Endothelial cell (in vitro differentiated cells): ENCODE measurements at regions not wholly inside any gene's neighbourhood (a gene's known extent, or its start where the extent isn't known, plus 50 kb on each side); places are given as distances from the start of the nearest gene placed in this dataset.
"Not testable (repeated sequence)": the region's sequence is repeated elsewhere in the genome, so short reads cannot be mapped to it uniquely, and the experiment has no call there.

Source experiments
- DNase-seq: peaks from one replicate; pipeline ENCODE4 v3.0.0; 2021; ENCODE audit warnings: low spot score
- H3K27ac Mint-ChIP-seq: one replicate; pipeline ENCODE4 v1.8.0; 2021; ENCODE audit warnings: mixed read lengths, inconsistent platforms; ENCODE audit not compliant: unreplicated experiment
- H3K27me3 Mint-ChIP-seq: one replicate; pipeline ENCODE4 v1.8.0; 2021; ENCODE audit warnings: mild to moderate bottlenecking, moderate library complexity, mixed read lengths, inconsistent platforms; ENCODE audit not compliant: unreplicated experiment
- H3K36me3 Mint-ChIP-seq: one replicate; pipeline ENCODE4 v1.8.0; 2021; ENCODE audit warnings: mild to moderate bottlenecking, low read depth, mixed read lengths, inconsistent platforms; ENCODE audit not compliant: unreplicated experiment
- H3K4me1 Mint-ChIP-seq: one replicate; pipeline ENCODE4 v1.8.0; 2021; ENCODE audit warnings: mild to moderate bottlenecking, mixed read lengths, inconsistent platforms; ENCODE audit not compliant: unreplicated experiment
- H3K4me3 Mint-ChIP-seq: one replicate; pipeline ENCODE4 v1.8.0; 2021; ENCODE audit warnings: mild to moderate bottlenecking, mixed read lengths, inconsistent platforms; ENCODE audit not compliant: unreplicated experiment
- H3K9me3 Mint-ChIP-seq: one replicate; pipeline ENCODE4 v1.8.0; 2021; ENCODE audit warnings: mixed read lengths, inconsistent platforms; ENCODE audit not compliant: unreplicated experiment
- TF ChIP-seq, protein P1 (sequence below): fragments of 200-600 bp; sonication (generic); IDR thresholded peaks from one replicate; pipeline ENCODE4 v1.5.0; 2021; ENCODE audit warnings: antibody characterized with exemption; ENCODE audit not compliant: unreplicated experiment

DNA sequence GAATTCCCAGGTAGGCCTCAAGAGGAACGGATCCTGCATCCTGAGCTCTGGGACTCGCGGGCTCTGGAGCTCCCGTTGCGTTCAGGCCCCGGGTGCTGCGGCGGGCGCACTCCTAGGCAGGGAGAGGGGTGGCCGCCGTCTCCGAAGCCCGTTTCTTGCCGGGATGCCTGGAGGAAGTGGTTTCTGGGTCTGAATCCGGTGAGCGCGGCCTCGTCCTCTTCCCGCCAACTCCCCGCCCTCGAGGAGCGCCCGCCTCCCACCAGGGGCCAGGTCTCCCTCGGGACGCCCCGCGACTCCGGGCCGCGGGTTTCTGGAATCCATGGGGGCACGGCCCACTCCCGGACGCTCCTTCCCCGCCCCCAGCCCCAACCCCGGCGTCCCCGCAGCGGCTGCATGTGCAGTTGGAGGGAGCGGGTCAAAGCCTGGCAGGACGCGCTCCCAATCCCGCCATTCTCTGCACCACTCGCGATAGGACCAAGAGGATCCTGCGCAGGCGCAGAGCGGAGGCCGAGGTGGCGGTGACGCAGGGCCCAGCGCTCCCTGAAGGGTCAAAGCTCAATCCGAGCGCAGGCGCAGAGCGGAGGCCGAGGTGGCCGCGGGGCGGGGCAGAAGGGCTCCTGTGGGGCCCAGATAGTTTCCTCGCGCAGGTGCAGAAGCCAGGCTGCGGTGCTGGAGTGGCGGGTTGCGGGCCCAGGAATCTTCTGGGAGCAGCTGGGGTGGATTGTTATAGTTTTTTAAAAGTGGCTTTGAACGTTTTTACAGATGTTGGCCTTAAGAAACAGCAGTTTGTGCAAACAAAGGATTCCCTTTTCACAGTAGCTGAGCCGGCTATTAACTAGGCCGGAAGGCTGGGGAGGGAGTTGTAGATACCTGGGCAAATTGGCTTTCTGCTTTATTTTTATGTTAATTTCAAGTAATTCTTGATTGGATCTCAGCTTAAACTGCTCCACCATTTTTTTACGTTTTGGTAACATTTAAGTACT, 796.4 kb downstream of the AACS start:
- no peak for DNase-seq
- TF ChIP-seq, protein P1, sequence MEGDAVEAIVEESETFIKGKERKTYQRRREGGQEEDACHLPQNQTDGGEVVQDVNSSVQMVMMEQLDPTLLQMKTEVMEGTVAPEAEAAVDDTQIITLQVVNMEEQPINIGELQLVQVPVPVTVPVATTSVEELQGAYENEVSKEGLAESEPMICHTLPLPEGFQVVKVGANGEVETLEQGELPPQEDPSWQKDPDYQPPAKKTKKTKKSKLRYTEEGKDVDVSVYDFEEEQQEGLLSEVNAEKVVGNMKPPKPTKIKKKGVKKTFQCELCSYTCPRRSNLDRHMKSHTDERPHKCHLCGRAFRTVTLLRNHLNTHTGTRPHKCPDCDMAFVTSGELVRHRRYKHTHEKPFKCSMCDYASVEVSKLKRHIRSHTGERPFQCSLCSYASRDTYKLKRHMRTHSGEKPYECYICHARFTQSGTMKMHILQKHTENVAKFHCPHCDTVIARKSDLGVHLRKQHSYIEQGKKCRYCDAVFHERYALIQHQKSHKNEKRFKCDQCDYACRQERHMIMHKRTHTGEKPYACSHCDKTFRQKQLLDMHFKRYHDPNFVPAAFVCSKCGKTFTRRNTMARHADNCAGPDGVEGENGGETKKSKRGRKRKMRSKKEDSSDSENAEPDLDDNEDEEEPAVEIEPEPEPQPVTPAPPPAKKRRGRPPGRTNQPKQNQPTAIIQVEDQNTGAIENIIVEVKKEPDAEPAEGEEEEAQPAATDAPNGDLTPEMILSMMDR: no peak
- no peaks in the 10 kb centered on the region for H3K4me1 Mint-ChIP-seq
- H3K36me3 Mint-ChIP-seq: peaks cover 12% of the 10 kb centered on the region
- peaks cover 17% of the 10 kb centered on the region for H3K9me3 Mint-ChIP-seq
- H3K27ac Mint-ChIP-seq: no peak overlapping the region
- no peak overlapping the region for H3K4me3 Mint-ChIP-seq
- H3K27me3 Mint-ChIP-seq: peaks cover 6% of the 10 kb centered on the region

DNA sequence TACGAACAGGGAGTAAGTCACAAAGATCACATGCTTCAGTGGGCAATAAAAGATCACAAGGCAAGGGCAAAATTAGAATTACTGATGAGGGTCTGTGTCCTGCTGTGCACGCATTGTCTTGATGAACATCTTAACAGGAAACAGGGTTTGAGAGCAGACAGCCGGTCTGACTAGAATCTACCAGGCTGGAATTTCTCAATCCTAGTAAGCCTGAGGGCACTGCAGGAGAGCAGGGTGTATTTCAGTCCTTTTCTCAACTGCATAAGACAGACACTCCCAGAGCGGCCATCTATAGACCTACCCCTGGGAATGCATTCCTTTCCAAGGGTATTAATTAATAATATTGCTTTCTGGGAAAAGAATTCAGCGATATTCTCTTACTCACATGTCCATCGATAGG, 800.0 kb downstream of the AACS start:
- peaks cover 12% of the 10 kb centered on the region for H3K36me3 Mint-ChIP-seq
- H3K27ac Mint-ChIP-seq, H3K4me1 Mint-ChIP-seq, H3K4me3 Mint-ChIP-seq, H3K27me3 Mint-ChIP-seq, DNase-seq: not testable (repeated sequence)
- H3K9me3 Mint-ChIP-seq: peaks cover 16% of the 10 kb centered on the region

DNA sequence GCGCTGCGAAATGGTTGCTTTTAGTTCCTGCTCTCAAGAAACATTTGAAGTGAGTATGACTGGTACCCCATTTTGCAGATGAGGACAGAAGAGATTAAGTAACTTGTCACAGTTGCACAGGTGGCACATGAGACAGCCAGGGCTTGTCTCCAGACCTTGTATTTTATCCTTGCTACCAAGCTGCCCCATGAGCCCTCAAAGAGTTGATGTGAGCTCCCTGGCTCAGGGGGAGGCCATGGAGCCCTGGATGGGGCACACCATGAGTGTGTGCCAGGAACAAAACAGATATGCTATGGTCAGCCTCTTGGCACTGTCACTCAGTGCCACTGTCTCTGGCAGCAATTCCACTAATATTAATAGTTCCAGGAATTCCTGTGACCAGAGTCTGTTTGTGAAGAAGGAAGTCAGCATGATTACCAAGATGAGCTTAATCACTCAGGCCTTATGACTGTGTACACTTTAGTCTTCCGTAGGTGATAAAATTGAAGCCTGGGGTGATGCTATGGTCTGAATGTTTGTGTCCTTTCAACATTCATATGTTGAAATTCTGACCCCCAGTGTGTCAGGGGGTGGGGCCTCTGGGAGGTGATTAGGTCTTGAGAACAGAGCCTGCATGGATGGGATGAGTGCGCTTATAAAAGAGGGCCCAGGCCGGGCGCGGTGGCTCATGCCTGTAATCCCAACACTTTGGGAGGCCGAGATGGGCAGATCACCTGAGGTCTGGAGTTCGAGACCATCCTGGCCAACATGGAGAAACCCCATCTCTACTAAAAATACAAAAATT, 806.8 kb downstream of the AACS start:
- H3K27ac Mint-ChIP-seq: no peak overlapping the region
- peaks cover 27% of the 10 kb centered on the region for H3K9me3 Mint-ChIP-seq
- no peak overlapping the region for H3K4me3 Mint-ChIP-seq
- H3K36me3 Mint-ChIP-seq: peaks cover 10% of the 10 kb centered on the region
- peaks cover 2% of the 10 kb centered on the region for H3K27me3 Mint-ChIP-seq
- TF ChIP-seq, protein P1: no peak
- DNase-seq: no peak
- no peaks in the 10 kb centered on the region for H3K4me1 Mint-ChIP-seq

DNA sequence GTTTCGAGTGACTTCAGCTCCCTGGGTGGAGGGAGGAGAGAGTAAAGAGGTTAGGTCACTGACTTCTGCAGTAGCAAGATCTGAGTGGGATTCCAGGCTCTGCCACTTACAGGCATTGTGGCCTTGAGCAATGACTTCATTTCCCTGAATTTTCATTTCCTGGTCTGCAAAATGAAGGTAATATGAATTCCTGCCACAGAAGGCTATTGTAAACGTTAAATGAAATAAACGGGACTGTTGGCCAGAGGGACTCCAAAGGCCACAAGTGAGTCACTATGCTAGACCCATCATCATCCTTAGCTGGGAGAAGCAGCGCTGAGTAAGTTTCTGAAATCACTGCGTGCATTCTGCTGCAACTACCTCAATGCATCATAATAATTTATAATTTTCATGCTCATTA, 807.8 kb downstream of the AACS start:
- DNase-seq: no peak
- Mint-ChIP-seq H3K9me3 (peaks cover 27% of the 10 kb centered on the region), H3K36me3 (peaks cover 10% of the 10 kb centered on the region), H3K27ac (no peak overlapping the region), H3K4me3 (no peak overlapping the region), H3K27me3 (peaks cover 2% of the 10 kb centered on the region), H3K4me1 (no peaks in the 10 kb centered on the region)
- TF ChIP-seq, protein P1: no peak

DNA sequence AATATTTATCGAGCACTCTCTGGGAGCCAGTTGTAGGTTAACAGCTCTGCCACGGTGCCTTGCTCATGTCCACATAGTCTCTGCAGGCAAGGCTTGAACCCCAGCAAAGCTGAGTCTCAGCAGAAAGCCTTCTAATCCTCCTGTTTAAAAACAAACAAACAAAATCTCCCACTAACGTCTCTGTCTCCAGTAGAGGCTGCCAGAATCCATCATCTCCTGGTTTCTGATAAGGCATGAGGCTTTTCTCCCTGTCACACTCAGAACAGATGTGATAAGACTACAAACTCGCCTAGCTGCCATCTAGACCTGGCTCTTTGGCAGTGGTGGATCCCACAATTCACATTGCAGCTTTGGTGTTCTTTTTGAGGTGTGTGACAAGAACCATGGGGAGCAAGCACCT, 813.2 kb downstream of the AACS start:
- TF ChIP-seq, protein P1: no peak
- peaks cover 9% of the 10 kb centered on the region for H3K36me3 Mint-ChIP-seq

More for the DNA sequence above, 813.2 kb downstream of the AACS start:
- Mint-ChIP-seq H3K9me3 (peaks cover 31% of the 10 kb centered on the region), H3K4me3 (no peak overlapping the region), H3K27ac (no peak overlapping the region), H3K4me1 (no peaks in the 10 kb centered on the region), H3K27me3 (no peaks in the 10 kb centered on the region)
- no peak for DNase-seq
